ENCODE measurements at regions not wholly inside any gene's neighbourhood (a gene's known extent, or its start where the extent isn't known, plus 50 kb on each side); places are given as distances from the start of the nearest gene placed in this dataset.

- no peak overlapping the region for H3K27ac Mint-ChIP-seq
- no peaks in the 10 kb centered on the region for H3K4me1 Mint-ChIP-seq
- ATAC-seq (ENCODE audit: low read depth) (no peak), DNase-seq (ENCODE audit: low spot score in 2 of 2) (no peak)
- H3K36me3 Mint-ChIP-seq: no peaks in the 10 kb centered on the region
- H3K9me3 Mint-ChIP-seq: peaks cover 5% of the 10 kb centered on the region
- H3K27me3 Mint-ChIP-seq: no peaks in the 10 kb centered on the region
- H3K4me3 Mint-ChIP-seq: no peak overlapping the region
Measured at GRCh38 chr11:37963440-37963839, 1365.4 kb upstream of the RAG2 start.

DNA sequence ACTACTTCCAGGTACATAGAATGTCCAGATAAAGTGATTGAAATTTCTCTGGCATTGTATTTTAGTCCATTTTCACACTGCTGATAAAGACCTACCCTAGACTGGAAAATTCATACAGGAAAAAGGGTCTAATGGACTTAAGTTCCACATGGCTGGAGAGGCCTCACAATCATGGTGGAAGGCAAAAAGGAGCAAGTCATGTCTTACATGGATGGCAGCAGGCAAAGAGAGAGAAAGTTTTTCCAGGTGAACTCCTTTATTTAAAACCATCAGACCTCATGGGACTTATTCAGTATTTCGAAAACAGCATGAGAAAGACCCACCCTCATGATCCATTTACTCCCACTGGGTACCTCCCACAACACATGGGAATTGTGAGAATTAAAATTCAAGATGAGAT, 1359.7 kb upstream of the RAG2 start:
- H3K4me3 Mint-ChIP-seq: no peak overlapping the region
- H3K27ac Mint-ChIP-seq: no peak overlapping the region
- H3K36me3 Mint-ChIP-seq: no peaks in the 10 kb centered on the region
- ATAC-seq (ENCODE audit: low read depth) (no peak), DNase-seq (ENCODE audit: low spot score in 2 of 2) (no peak)
- H3K4me1 Mint-ChIP-seq: no peaks in the 10 kb centered on the region
- H3K9me3 Mint-ChIP-seq: peaks cover 5% of the 10 kb centered on the region
- H3K27me3 Mint-ChIP-seq: no peaks in the 10 kb centered on the region

DNA sequence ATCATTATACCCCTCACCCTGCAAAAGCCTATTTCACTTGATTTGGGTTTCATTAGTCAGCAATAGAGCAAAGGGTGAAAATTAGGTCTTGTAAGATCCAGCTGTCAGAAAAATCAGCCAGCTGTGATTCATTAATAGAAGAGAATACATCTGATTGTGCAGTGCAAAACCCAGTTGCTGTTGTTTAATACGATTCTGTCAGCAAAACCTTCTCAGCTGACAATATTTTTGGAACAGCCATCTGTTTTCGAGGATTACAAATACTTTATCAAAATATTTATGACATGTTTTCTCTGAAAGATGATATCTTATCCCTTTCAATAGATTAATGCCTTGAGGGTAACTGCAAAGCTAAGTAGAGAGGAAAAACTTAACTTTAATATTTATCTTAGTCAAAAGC, 1354.0 kb upstream of the RAG2 start:
- H3K4me1 Mint-ChIP-seq: no peaks in the 10 kb centered on the region
- no peaks in the 10 kb centered on the region for H3K36me3 Mint-ChIP-seq
- peaks cover 4% of the 10 kb centered on the region for H3K9me3 Mint-ChIP-seq
- H3K27me3 Mint-ChIP-seq: no peaks in the 10 kb centered on the region
- H3K4me3 Mint-ChIP-seq: no peak overlapping the region
- no peak overlapping the region for H3K27ac Mint-ChIP-seq
- no peak for ATAC-seq (ENCODE audit: low read depth)
- DNase-seq (ENCODE audit: low spot score in 2 of 2): no peak

DNA sequence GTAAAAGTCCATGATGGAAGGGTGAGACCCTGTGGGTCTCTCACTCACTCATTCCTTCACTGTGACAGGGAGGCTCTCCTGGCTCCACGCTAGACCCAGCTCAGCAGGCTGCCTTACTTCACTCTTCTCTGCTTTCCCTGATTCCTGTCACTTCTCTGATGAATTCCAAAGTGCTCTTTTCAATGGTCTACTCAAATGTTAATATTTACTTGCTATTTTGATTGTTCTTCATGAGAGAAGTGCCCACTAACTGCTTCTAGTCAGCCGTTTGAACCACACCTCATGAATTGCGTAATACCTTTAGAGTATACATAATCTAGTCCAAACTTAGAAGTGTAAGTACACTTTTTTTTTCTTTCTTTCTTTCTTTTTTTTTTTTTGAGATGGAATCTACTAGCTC, 1350.2 kb upstream of the RAG2 start:
- DNase-seq (ENCODE audit: low spot score in 2 of 2) (no peak), ATAC-seq (ENCODE audit: low read depth) (no peak)
- Mint-ChIP-seq H3K4me3 (no peak overlapping the region), H3K27ac (no peak overlapping the region), H3K4me1 (no peaks in the 10 kb centered on the region), H3K9me3 (peaks cover 6% of the 10 kb centered on the region), H3K36me3 (no peaks in the 10 kb centered on the region), H3K27me3 (no peaks in the 10 kb centered on the region)

- no peaks in the 10 kb centered on the region for H3K4me1 Mint-ChIP-seq
- H3K9me3 Mint-ChIP-seq: peaks cover 6% of the 10 kb centered on the region
- no peaks in the 10 kb centered on the region for H3K36me3 Mint-ChIP-seq
- no peaks in the 10 kb centered on the region for H3K27me3 Mint-ChIP-seq
- ATAC-seq (ENCODE audit: low read depth): no peak
- H3K4me3 Mint-ChIP-seq: no peak overlapping the region
- no peak for DNase-seq (ENCODE audit: low spot score in 2 of 2)
- no peak overlapping the region for H3K27ac Mint-ChIP-seq
Measured at GRCh38 chr11:37947821-37948220, 1349.8 kb upstream of the RAG2 start.

- DNase-seq (ENCODE audit: low spot score in 2 of 2) (no peak), ATAC-seq (ENCODE audit: low read depth) (no peak)
- H3K27me3 Mint-ChIP-seq: no peaks in the 10 kb centered on the region
- no peak overlapping the region for H3K27ac Mint-ChIP-seq
- no peaks in the 10 kb centered on the region for H3K36me3 Mint-ChIP-seq
- H3K4me3 Mint-ChIP-seq: no peak overlapping the region
- H3K4me1 Mint-ChIP-seq: no peaks in the 10 kb centered on the region
- H3K9me3 Mint-ChIP-seq: peaks cover 6% of the 10 kb centered on the region
Measured at GRCh38 chr11:37946155-37946766, 1348.2 kb upstream of the RAG2 start.

DNA sequence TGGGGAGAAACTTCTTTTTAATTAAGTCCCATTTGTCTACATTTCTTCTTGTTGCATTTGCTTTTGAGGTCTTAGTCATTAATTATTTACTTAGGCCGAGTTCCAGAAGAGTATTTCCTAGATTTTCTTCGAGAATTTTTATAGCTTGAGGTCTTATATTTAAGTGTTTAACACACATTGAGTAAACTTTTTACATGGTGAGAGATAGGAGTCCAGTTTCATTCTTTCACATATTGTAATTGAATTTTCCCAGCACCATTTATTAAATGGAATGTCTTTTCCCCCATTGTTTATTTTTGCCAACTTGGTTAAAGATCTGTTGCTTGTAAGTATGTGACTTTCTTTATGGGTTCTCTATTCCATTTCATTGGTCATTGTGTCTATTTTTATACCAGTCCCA, 1344.0 kb upstream of the RAG2 start:
- Mint-ChIP-seq H3K27ac (no peak overlapping the region), H3K4me1 (no peaks in the 10 kb centered on the region), H3K9me3 (peaks cover 2% of the 10 kb centered on the region), H3K36me3 (no peaks in the 10 kb centered on the region), H3K27me3 (no peaks in the 10 kb centered on the region), H3K4me3 (no peak overlapping the region)
- ATAC-seq (ENCODE audit: low read depth) (no peak), DNase-seq (ENCODE audit: low spot score in 2 of 2) (no peak)

DNA sequence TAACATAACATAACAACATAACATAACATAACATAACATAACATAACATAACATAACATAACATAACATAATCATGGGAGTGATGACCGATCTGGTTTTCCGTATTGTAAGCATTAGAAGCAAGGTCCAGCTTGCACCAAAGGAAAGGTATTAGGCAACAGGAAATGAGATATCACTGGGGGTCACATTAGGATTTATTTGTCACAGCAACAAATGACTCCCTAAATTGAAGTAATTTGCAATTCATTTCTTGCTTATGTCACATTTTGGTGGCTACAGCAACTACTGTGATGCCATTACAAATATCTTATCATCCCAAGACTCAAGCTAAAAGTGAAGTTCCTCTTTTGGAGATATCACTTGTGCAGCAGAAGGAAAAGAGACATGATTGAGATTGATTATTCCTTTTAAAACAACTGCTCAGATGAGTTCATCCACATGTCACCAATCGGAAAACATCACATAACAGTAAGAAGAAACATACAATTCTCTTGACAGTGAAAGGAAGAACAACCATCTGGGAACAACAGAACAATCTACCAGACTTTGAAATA, 1331.1 kb upstream of the RAG2 start:
- H3K4me1 Mint-ChIP-seq: no peaks in the 10 kb centered on the region
- no peaks in the 10 kb centered on the region for H3K36me3 Mint-ChIP-seq
- H3K27ac Mint-ChIP-seq: no peak overlapping the region
- peaks cover 1% of the 10 kb centered on the region for H3K9me3 Mint-ChIP-seq
- no peak for ATAC-seq (ENCODE audit: low read depth)
- H3K27me3 Mint-ChIP-seq: no peaks in the 10 kb centered on the region
- H3K4me3 Mint-ChIP-seq: no peak overlapping the region
- no peak for DNase-seq (ENCODE audit: low spot score in 2 of 2)

DNA sequence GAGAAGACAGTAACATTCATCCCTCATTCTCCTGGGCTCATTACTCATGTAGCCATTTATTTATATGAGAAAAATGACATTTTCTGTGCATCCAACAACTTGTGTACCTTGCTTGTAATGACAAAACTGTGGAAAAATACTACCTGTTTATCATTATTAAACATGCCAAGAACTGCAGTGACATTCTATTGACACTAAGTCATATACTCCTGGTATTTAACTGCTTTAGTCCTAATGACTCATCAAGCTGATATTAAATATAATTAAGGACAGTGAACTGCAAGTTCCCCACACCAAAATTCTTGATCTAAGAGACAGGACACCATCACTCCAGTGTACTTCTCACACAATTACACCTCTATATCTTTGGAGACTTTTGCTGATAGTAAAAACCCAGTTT, 1328.7 kb upstream of the RAG2 start:
- Mint-ChIP-seq H3K36me3 (no peaks in the 10 kb centered on the region), H3K4me1 (no peaks in the 10 kb centered on the region), H3K27me3 (no peaks in the 10 kb centered on the region), H3K27ac (no peak overlapping the region), H3K9me3 (peaks cover 1% of the 10 kb centered on the region), H3K4me3 (no peak overlapping the region)
- DNase-seq (ENCODE audit: low spot score in 2 of 2): no peak
- no peak for ATAC-seq (ENCODE audit: low read depth)

DNA sequence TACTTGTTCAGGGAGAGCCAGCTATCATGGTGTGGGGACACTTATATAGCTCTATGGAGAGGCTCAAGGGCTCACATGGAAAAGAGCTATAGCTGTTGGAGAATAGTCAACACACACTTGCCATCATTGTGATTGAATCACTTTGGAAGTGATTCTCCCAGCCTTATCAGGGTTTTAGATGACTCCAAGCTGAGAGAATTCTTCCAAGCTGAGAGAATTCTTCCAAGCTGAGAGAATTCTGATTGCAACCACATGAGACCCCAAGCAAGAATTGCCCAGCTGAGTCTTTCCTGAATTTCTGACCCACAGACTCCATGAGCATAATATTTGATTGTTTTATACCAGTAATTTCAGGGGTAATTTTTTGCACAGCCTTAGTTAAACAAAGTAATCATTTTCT, 1318.3 kb upstream of the RAG2 start:
- no peaks in the 10 kb centered on the region for H3K4me1 Mint-ChIP-seq
- ATAC-seq (ENCODE audit: low read depth): no peak
- H3K27ac Mint-ChIP-seq: no peak overlapping the region
- no peaks in the 10 kb centered on the region for H3K27me3 Mint-ChIP-seq
- DNase-seq (ENCODE audit: low spot score in 2 of 2): no peak
- H3K4me3 Mint-ChIP-seq: no peak overlapping the region
- H3K9me3 Mint-ChIP-seq: peaks cover 13% of the 10 kb centered on the region
- no peaks in the 10 kb centered on the region for H3K36me3 Mint-ChIP-seq

- DNase-seq (ENCODE audit: low spot score in 2 of 2): no peak
- no peak for ATAC-seq (ENCODE audit: low read depth)
- Mint-ChIP-seq H3K27ac (no peak overlapping the region), H3K4me3 (no peak overlapping the region), H3K27me3 (no peaks in the 10 kb centered on the region), H3K9me3 (peaks cover 11% of the 10 kb centered on the region), H3K36me3 (no peaks in the 10 kb centered on the region), H3K4me1 (no peaks in the 10 kb centered on the region)
Measured at GRCh38 chr11:37914859-37915258, 1316.8 kb upstream of the RAG2 start.

- Mint-ChIP-seq H3K27me3 (no peaks in the 10 kb centered on the region), H3K9me3 (peaks cover 5% of the 10 kb centered on the region), H3K4me3 (no peak overlapping the region), H3K36me3 (no peaks in the 10 kb centered on the region), H3K27ac (no peak overlapping the region), H3K4me1 (no peaks in the 10 kb centered on the region)
- DNase-seq (ENCODE audit: low spot score in 2 of 2) (no peak), ATAC-seq (ENCODE audit: low read depth) (no peak)
Measured at GRCh38 chr11:37908219-37908548, 1310.1 kb upstream of the RAG2 start.

DNA sequence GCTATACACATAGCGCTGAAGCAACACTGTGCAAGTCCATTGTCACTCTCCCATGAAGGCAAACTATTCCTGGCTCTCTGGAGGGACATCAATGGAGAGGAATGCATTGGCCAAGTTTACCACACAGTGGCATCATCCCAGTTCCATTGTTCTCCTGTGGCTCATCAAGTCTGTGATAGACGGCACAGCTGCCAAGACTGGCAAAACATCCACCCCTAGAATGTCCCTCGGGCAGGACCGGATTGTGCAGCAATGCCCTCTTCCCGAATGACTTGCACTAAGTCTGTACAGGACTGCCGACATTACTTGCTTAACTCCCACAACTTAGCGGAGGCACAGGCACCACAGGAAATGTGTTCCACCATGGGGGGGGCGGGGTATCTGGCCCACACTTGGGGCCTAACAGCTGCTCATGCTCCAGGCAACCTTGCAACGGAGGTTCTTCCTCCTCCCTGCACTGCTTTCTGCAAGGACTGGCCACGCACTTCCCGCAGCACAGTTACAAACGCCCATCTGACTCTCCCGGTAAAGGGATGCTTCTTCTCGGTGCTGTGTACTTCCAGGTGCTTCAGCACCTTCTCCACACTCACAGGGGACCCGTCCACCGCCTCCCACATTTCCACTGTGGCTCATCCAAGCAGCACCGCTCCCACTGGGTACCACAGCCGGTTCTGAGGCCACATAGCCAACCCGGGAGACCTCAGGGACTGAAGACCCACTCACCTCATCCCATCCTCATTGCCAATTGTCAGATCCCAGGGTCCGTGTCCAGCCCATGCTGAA, 1309.6 kb upstream of the RAG2 start:
- no peaks in the 10 kb centered on the region for H3K36me3 Mint-ChIP-seq
- H3K4me3 Mint-ChIP-seq: no peak overlapping the region
- H3K4me1 Mint-ChIP-seq: no peaks in the 10 kb centered on the region
- no peaks in the 10 kb centered on the region for H3K27me3 Mint-ChIP-seq
- no peak overlapping the region for H3K27ac Mint-ChIP-seq
- DNase-seq (ENCODE audit: low spot score in 2 of 2) (no peak), ATAC-seq (ENCODE audit: low read depth) (no peak)
- peaks cover 5% of the 10 kb centered on the region for H3K9me3 Mint-ChIP-seq

DNA sequence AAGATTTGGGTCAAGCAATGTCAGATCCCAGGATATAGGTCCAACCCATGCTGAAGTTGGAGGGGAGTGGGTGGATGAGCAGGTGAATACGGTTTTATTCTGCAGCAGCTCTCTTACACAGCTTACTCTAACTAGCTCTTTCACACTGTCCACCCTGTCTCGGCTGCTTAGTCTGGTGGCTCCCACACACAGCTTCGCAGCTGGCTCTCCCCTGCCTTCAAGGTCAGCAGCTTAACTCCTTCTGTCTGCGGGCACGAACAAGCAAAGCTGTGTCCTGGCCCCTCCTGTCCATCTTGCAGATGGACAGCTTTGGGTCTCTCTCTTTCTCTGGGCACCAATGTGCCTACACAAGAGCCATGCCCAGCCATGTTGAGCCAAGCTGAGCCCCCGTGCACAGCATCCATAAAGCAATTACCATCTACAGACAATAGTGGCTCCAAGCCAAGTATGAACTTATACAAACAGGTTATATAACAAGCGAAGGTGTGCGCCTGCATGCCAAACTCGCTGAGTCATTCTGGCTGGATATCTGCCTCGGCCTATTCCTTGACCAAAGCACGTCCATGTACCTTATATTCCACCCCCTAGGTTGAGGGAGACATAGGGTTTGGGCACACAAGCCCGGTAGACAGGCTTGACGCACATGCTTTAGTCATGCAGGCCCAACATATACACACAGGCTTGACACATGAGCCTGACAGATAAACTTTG, 1307.8 kb upstream of the RAG2 start:
- Mint-ChIP-seq H3K27ac (no peak overlapping the region), H3K4me3 (no peak overlapping the region), H3K36me3 (no peaks in the 10 kb centered on the region), H3K9me3 (peaks cover 4% of the 10 kb centered on the region), H3K4me1 (no peaks in the 10 kb centered on the region), H3K27me3 (no peaks in the 10 kb centered on the region)
- no peak for DNase-seq (ENCODE audit: low spot score in 2 of 2)
- ATAC-seq (ENCODE audit: low read depth): no peak

Measured in memory B cell (primary cell).